ENCODE measurements at regions not wholly inside any gene's neighbourhood (a gene's known extent, or its start where the extent isn't known, plus 50 kb on each side); places are given as distances from the start of the nearest gene placed in this dataset.

GRCh38 chr12:90174198-90174510, 465.5 kb upstream of the ATP2B1 start:
- TF ChIP-seq CTCF (IDR thresholded peaks at IDR 0.05; ENCODE audit: insufficient read depth, low read length, poor library complexity, severe bottlenecking) = no peak
- no peaks in the 10 kb centered on the region; the same call in 1 of the 2 replicates for H3K27me3 ChIP-seq (replicated peaks; ENCODE audit: control insufficient read depth, insufficient read depth, low read length)
- no peak for DNase-seq (ENCODE audit: extremely low read depth, insufficient read length)
- no peaks in the 10 kb centered on the region for H3K36me3 ChIP-seq (ENCODE audit: control insufficient read depth, insufficient read depth, low read length)
- H3K4me3 ChIP-seq (replicated peaks; ENCODE audit: low read depth, low read length) = no peak overlapping the region

GRCh38 chr12:90173499-90174197, 465.0 kb upstream of the ATP2B1 start:
- TF ChIP-seq CTCF (IDR thresholded peaks at IDR 0.05; ENCODE audit: insufficient read depth, low read length, poor library complexity, severe bottlenecking) = no peak
- no peaks in the 10 kb centered on the region for H3K36me3 ChIP-seq (ENCODE audit: control insufficient read depth, insufficient read depth, low read length)
- no peaks in the 10 kb centered on the region; the same call in 1 of the 2 replicates for H3K27me3 ChIP-seq (replicated peaks; ENCODE audit: control insufficient read depth, insufficient read depth, low read length)
- no peak for DNase-seq (ENCODE audit: extremely low read depth, insufficient read length)
- H3K4me3 ChIP-seq (replicated peaks; ENCODE audit: low read depth, low read length) = no peak overlapping the region

- no peaks in the 10 kb centered on the region for H3K36me3 ChIP-seq (ENCODE audit: control insufficient read depth, insufficient read depth, low read length)
- H3K27me3 ChIP-seq (replicated peaks; ENCODE audit: control insufficient read depth, insufficient read depth, low read length) = no peaks in the 10 kb centered on the region; the same call in 1 of the 2 replicates
- TF ChIP-seq CTCF (IDR thresholded peaks at IDR 0.05; ENCODE audit: insufficient read depth, low read length, poor library complexity, severe bottlenecking) = no peak
- no peak for DNase-seq (ENCODE audit: extremely low read depth, insufficient read length)
- H3K4me3 ChIP-seq (replicated peaks; ENCODE audit: low read depth, low read length) = no peak overlapping the region
These were observed 463.9 kb upstream of the ATP2B1 start for GRCh38 chr12:90172524-90172923.

GRCh38 chr12:90170740-90171139, 462.1 kb upstream of the ATP2B1 start:
- Histone ChIP-seq H3K4me3 (replicated peaks; ENCODE audit: low read depth, low read length) (no peak overlapping the region), H3K27me3 (replicated peaks; ENCODE audit: control insufficient read depth, insufficient read depth, low read length) (no peaks in the 10 kb centered on the region; the same call in 1 of the 2 replicates), H3K36me3 (ENCODE audit: control insufficient read depth, insufficient read depth, low read length) (no peaks in the 10 kb centered on the region)
- no peak for DNase-seq (ENCODE audit: extremely low read depth, insufficient read length)
- TF ChIP-seq CTCF (IDR thresholded peaks at IDR 0.05; ENCODE audit: insufficient read depth, low read length, poor library complexity, severe bottlenecking) = no peak

- H3K36me3 ChIP-seq (ENCODE audit: control insufficient read depth, insufficient read depth, low read length) = no peaks in the 10 kb centered on the region
- H3K4me3 ChIP-seq (replicated peaks; ENCODE audit: low read depth, low read length) = no peak overlapping the region
- no peak for DNase-seq (ENCODE audit: extremely low read depth, insufficient read length)
- no peaks in the 10 kb centered on the region for H3K27me3 ChIP-seq (replicated peaks; ENCODE audit: control insufficient read depth, insufficient read depth, low read length)
- no peak for TF ChIP-seq CTCF (IDR thresholded peaks at IDR 0.05; ENCODE audit: insufficient read depth, low read length, poor library complexity, severe bottlenecking)
These were observed 459.0 kb upstream of the ATP2B1 start for GRCh38 chr12:90167518-90168208.
